OCI-LY3 (cell line): ENCODE measurements at regions not wholly inside any gene's neighbourhood (a gene's known extent, or its start where the extent isn't known, plus 50 kb on each side); places are given as distances from the start of the nearest gene placed in this dataset.

ENCODE experiments used
- H2AFZ ChIP-seq: fragments of 200-600, 300-600 bp; shearing (Covaris generic); 2 replicates; pipeline ENCODE4 v1.6.0; 2014; ENCODE audit warnings: antibody characterized with exemption, low read depth, low read length
- H3K27ac ChIP-seq: fragments of 200-600, 300-600 bp; sonication (generic); 2 replicates; pipeline ENCODE4 v1.5.1; 2014; ENCODE audit warnings: mild to moderate bottlenecking, low read length, moderate library complexity, mixed read lengths
- H3K27me3 ChIP-seq: fragments of 200-600, 300-600 bp; sonication (generic); 2 replicates; pipeline ENCODE4 v1.6.1; 2014; ENCODE audit warnings: low read depth, low read length, mixed read lengths
- H3K36me3 ChIP-seq: fragments of 200-600, 300-600 bp; sonication (generic); replicated peaks from 2 replicates; pipeline ENCODE3; 2014; ENCODE audit warnings: low read depth, low read length, mixed read lengths
- H3K4me1 ChIP-seq: fragments of 300-600, 200-600 bp; sonication (generic); 2 replicates; pipeline ENCODE4 v1.6.1; 2014; ENCODE audit warnings: low read length, mixed read lengths
- H3K4me2 ChIP-seq: fragments of 200-600, 300-600 bp; sonication (generic); 2 replicates; pipeline ENCODE4 v1.6.1; 2014; ENCODE audit warnings: low read length, mixed read lengths
- H3K4me3 ChIP-seq: fragments of 300-600, 200-600 bp; sonication (generic); 2 replicates; pipeline ENCODE4 v1.5.1; 2014; ENCODE audit warnings: antibody characterized with exemption, mild to moderate bottlenecking, low read length, moderate library complexity
- H3K79me2 ChIP-seq: fragments of 300-600, 200-600 bp; shearing (Covaris generic); 2 replicates; pipeline ENCODE4 v1.6.1; 2014; ENCODE audit warnings: mild to moderate bottlenecking, low read length, mixed read lengths
- H3K9ac ChIP-seq: fragments of 300-600, 200-600 bp; shearing (Covaris generic); 2 replicates; pipeline ENCODE4 v1.6.0; 2014; ENCODE audit warnings: mild to moderate bottlenecking, low read length, moderate library complexity
- H3K9me3 ChIP-seq: fragments of 200-600, 300-600 bp; shearing (Covaris generic); 2 replicates; pipeline ENCODE4 v1.6.1; 2014; ENCODE audit warnings: low read length, mixed read lengths; ENCODE audit not compliant: insufficient read depth
- H4K20me1 ChIP-seq: fragments of 200-600, 300-600 bp; sonication (generic); 2 replicates; pipeline ENCODE4 v1.6.1; 2016; ENCODE audit warnings: low read length, mixed read lengths; ENCODE audit not compliant: insufficient read depth
- CTCF ChIP-seq: fragments of 200-600, 300-600 bp; sonication (generic); IDR thresholded peaks from 2 replicates; pipeline ENCODE4 v1.5.1; 2014; ENCODE audit warnings: antibody characterized with exemption, low read length, low read depth
- EZH2phosphoT487 ChIP-seq: fragments of 200-600 bp; shearing (Covaris generic); IDR thresholded peaks from 2 replicates; pipeline ENCODE4 v1.6.1; 2018; ENCODE audit warnings: antibody characterized with exemption, mixed run types, low read depth

- TF ChIP-seq EZH2phosphoT487 (no peak), CTCF (no peak)
Measured at GRCh38 chrX:126030021-126030420, 136.1 kb downstream of the DCAF12L2 start.

GRCh38 chrX:126063984-126064383 is 102.1 kb downstream of the DCAF12L2 start:
- H2AFZ ChIP-seq: no peak overlapping the region
- H3K9me3 ChIP-seq: no peaks in the 10 kb centered on the region

More at GRCh38 chrX:126030021-126030420, 136.1 kb downstream of the DCAF12L2 start:
- H3K9me3 ChIP-seq: no peaks in the 10 kb centered on the region
- no peaks in the 10 kb centered on the region for H3K36me3 ChIP-seq
- no peak overlapping the region for H3K4me2 ChIP-seq
- no peak overlapping the region for H3K4me3 ChIP-seq
- no peaks in the 10 kb centered on the region for H3K79me2 ChIP-seq
- H3K27me3 ChIP-seq: no peaks in the 10 kb centered on the region
- H3K4me1 ChIP-seq: no peaks in the 10 kb centered on the region
- no peaks in the 10 kb centered on the region for H4K20me1 ChIP-seq
- no peak overlapping the region for H3K9ac ChIP-seq
- no peak overlapping the region for H3K27ac ChIP-seq
- no peak overlapping the region for H2AFZ ChIP-seq

GRCh38 chrX:126064901-126065541 is 101.1 kb downstream of the DCAF12L2 start:
- H3K4me2 ChIP-seq: no peak overlapping the region
- H3K27me3 ChIP-seq: no peaks in the 10 kb centered on the region
- H4K20me1 ChIP-seq: no peaks in the 10 kb centered on the region
- no peak overlapping the region for H3K9ac ChIP-seq
- no peak overlapping the region for H3K27ac ChIP-seq
- no peaks in the 10 kb centered on the region for H3K79me2 ChIP-seq
- H3K4me1 ChIP-seq: peaks cover 3% of the 10 kb centered on the region; the same call in 1 of the 2 replicates
- H3K4me3 ChIP-seq: no peak overlapping the region
- no peaks in the 10 kb centered on the region for H3K9me3 ChIP-seq
- TF ChIP-seq EZH2phosphoT487: no peak
- no peak for TF ChIP-seq CTCF
- H3K36me3 ChIP-seq: no peaks in the 10 kb centered on the region
- no peak overlapping the region for H2AFZ ChIP-seq

More at GRCh38 chrX:126063984-126064383, 102.1 kb downstream of the DCAF12L2 start:
- Histone ChIP-seq H3K9ac (no peak overlapping the region), H3K4me2 (no peak overlapping the region), H3K79me2 (no peaks in the 10 kb centered on the region), H3K4me3 (no peak overlapping the region), H3K36me3 (no peaks in the 10 kb centered on the region), H4K20me1 (no peaks in the 10 kb centered on the region), H3K27ac (no peak overlapping the region), H3K27me3 (no peaks in the 10 kb centered on the region), H3K4me1 (peaks cover 3% of the 10 kb centered on the region; the same call in 1 of the 2 replicates)
- TF ChIP-seq CTCF: no peak
- TF ChIP-seq EZH2phosphoT487: no peak

GRCh38 chrX:126065901-126066660 is 100.0 kb downstream of the DCAF12L2 start:
- H3K79me2 ChIP-seq: no peaks in the 10 kb centered on the region
- no peaks in the 10 kb centered on the region for H4K20me1 ChIP-seq
- H3K9me3 ChIP-seq: no peaks in the 10 kb centered on the region
- peaks cover 3% of the 10 kb centered on the region; the same call in 1 of the 2 replicates for H3K4me1 ChIP-seq
- no peak overlapping the region for H2AFZ ChIP-seq
- TF ChIP-seq EZH2phosphoT487 (no peak), CTCF (no peak)
- H3K4me3 ChIP-seq: no peak overlapping the region
- H3K36me3 ChIP-seq: no peaks in the 10 kb centered on the region
- no peaks in the 10 kb centered on the region for H3K27me3 ChIP-seq
- H3K27ac ChIP-seq: no peak overlapping the region
- H3K4me2 ChIP-seq: no peak overlapping the region
- no peak overlapping the region for H3K9ac ChIP-seq
